Astrocyte (in vitro differentiated cells and primary cell): ENCODE measurements at regions not wholly inside any gene's neighbourhood (a gene's known extent, or its start where the extent isn't known, plus 50 kb on each side); places are given as distances from the start of the nearest gene placed in this dataset.

ENCODE experiments used
- CTCF ChIP-seq: IDR thresholded peaks from 2 replicates; pipeline ENCODE4 v1.5.1; 2011; ENCODE audit warnings: low read depth, mild to moderate bottlenecking, inconsistent platforms, low read length, moderate library complexity; ENCODE audit not compliant: insufficient read depth
- EZH2 ChIP-seq: IDR thresholded peaks from 2 replicates; pipeline ENCODE4 v1.6.1; 2012; ENCODE audit warnings: mild to moderate bottlenecking, low read length, inconsistent platforms; ENCODE audit not compliant: insufficient read depth

GRCh38 chr6:2450546-2450945, 205.1 kb upstream of the GMDS start:
- TF ChIP-seq CTCF (no peak), EZH2 (no peak)
